ENCODE measurements at regions not wholly inside any gene's neighbourhood (a gene's known extent, or its start where the extent isn't known, plus 50 kb on each side); places are given as distances from the start of the nearest gene placed in this dataset.
"Not testable (repeated sequence)": the region's sequence is repeated elsewhere in the genome, so short reads cannot be mapped to it uniquely, and the experiment has no call there.

DNA sequence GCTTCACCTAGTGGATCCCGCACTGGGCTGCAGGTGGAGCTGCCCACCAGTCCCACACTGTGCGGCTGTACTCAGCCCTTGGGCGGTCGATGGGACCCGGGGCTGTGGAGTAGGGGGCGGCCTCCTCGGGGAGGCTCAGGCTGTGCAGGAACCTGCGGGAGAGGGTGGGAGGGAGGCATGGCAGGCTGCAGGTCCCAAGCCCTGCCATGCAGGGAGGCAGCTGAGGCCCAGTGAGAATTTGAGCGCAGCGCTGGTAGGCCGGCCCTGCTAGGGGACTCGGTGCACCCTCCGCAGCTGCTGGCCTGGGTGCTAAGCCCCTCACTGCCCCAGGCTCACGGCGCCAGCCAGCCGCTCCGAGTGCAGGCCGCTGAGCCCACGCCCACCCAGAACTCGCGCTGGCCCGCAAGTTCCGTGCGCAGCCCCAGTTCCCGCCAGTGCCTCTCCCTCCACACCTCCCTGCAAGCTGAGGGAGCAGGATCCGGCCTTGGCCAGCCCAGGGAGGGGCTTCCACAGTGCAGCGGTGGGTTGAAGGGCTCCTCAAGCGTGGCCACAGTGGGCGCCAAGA lies 1407.6 kb downstream of the EPHA7 start:
- no peak for DNase-seq (ENCODE audit: low read depth in 2 of 3, low spot score in 2 of 3)

- no peak for DNase-seq (ENCODE audit: low read depth in 2 of 3, low spot score in 2 of 3)
Observed at GRCh38 chr6:92008757-92009502, 1410.4 kb downstream of the EPHA7 start.

DNA sequence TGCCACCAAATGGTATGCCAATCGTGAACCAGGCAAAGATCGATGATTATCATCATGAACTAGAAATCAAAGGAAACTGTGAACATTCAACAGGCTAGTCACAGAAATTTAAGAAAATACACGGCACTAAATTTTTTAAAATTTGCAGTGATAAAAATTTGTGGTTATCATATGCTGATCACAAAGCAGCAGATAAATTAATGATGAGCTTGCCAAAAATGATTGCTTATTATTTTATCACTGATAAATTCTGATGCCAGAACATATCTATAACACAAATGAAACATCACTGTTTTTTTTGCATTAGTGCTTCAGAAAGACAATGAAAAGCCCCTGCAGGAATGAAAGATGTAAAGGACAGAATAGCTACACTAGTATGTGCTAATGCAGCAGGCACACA lies 1413.2 kb upstream of the MAP3K7 start:
- no peak for DNase-seq (ENCODE audit: low read depth in 2 of 3, low spot score in 2 of 3)

GRCh38 chr6:91994787-91995186 lies 1407.9 kb upstream of the MAP3K7 start:
- no peak for DNase-seq (ENCODE audit: low read depth in 2 of 3, low spot score in 2 of 3)

DNA sequence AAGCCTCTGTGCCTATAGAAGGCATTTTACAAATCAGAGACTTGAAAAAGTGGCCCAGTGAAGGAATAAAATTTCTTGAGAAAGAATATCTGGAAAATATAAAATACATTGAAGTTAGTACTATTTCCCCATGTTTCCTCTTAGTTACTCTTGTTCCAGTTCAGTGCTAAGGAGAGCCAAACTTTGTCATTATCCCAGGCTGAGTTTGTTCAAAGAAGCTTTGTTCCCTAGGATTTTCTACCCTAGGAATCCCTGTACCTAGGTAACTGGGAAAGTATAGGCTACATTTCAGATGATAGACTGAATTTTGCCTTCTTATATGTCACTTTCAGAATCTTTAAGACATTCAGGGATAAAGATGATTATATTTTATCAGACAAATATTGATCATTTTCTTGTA lies 1395.7 kb upstream of the MAP3K7 start:
- DNase-seq (ENCODE audit: low read depth in 2 of 3, low spot score in 2 of 3) = no peak

DNA sequence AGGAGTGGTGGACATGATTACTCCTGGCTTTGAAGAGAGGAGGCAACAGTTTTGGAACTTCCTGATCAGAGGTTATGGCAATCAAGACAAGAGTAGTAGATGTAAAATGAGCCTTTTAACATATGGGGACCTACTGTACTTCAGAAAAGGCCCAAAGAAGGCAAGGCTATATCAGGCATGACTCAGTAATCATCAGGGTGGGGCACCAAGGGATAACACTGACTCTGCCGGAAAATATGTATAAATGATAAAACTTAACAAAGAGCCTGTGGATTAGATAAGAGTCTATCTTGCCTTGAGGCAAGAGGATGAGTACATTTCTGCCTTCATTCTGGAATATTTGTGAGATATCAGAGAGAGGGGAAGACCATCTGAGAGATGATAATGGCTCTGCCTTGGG lies 1389.9 kb upstream of the MAP3K7 start:
- no peak for DNase-seq (ENCODE audit: low read depth in 2 of 3, low spot score in 2 of 3)

- no peak for DNase-seq (ENCODE audit: low read depth in 2 of 3, low spot score in 2 of 3)
Observed at GRCh38 chr6:91970700-91971099, 1383.8 kb upstream of the MAP3K7 start.

GRCh38 chr6:91965872-91966271 lies 1379.0 kb upstream of the MAP3K7 start:
- no peak for DNase-seq (ENCODE audit: low read depth in 2 of 3, low spot score in 2 of 3)

DNA sequence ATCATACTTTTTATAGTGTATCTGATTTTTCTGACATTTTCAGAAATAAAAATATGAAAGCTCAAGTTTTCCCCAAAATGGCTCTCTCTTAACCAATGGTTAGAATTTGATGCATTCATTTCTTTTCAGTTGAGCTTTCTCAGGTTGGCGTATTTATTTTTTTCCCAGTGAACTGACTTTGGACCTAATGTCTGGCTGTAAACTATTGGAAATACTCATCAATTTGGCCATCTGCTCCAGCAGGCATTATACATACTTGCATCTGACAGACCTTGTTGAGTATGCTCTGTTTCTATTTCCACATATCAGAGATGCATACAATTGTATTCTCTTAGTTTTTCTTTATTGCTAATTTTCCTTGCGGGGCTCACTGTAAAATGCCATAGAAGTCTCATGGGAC lies 1374.8 kb upstream of the MAP3K7 start:
- DNase-seq (ENCODE audit: low read depth in 2 of 3, low spot score in 2 of 3) = no peak

DNA sequence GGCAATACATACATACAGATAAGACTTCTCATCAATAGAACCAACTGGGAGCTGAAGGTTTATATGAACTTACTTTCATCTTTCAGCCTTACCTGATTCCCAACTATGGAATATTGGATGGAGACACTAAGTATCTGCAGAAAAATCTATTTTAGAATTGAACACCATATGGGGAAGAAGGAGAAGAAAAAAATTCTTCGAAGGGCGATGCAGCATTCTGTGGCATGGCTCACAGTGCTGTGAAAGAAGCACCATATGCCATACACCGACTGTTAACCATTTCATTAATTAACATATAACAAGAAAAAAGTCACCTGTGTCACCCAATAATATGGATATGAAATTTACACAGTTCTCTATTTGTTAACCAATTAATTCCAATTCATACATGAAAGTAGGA lies 1374.4 kb upstream of the MAP3K7 start:
- no peak for DNase-seq (ENCODE audit: low read depth in 2 of 3, low spot score in 2 of 3)

- DNase-seq (ENCODE audit: low read depth in 2 of 3, low spot score in 2 of 3) = no peak
Observed at GRCh38 chr6:91941838-91942237, 1355.0 kb upstream of the MAP3K7 start.

GRCh38 chr6:91940801-91941200 lies 1353.9 kb upstream of the MAP3K7 start:
- DNase-seq (ENCODE audit: low read depth in 2 of 3, low spot score in 2 of 3) = no peak

- no peak for DNase-seq (ENCODE audit: low read depth in 2 of 3, low spot score in 2 of 3)
Observed at GRCh38 chr6:91926827-91927226, 1340.0 kb upstream of the MAP3K7 start.

- no peak for DNase-seq (ENCODE audit: low read depth in 2 of 3, low spot score in 2 of 3)
Observed at GRCh38 chr6:91926361-91926760, 1339.5 kb upstream of the MAP3K7 start.

DNA sequence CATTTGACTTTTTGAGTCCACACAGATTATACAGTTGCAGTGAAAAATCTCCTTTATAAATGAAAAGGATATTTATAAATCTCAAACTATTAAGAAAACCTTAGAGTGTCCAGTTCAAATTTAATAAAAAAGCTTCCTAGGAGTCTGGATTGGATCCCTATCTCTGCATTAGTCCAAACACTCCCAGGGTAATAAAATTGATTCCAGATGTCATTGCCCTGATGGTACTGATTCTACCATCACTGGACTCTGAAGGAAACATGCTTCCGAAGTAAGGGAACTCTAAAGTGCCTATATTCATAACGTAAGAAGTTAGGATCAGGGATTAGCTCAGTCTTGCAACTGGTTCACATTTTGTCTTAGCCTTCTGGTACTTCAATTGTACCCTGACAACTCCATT lies 1325.1 kb upstream of the MAP3K7 start:
- DNase-seq (ENCODE audit: low read depth in 2 of 3, low spot score in 2 of 3) = no peak

DNA sequence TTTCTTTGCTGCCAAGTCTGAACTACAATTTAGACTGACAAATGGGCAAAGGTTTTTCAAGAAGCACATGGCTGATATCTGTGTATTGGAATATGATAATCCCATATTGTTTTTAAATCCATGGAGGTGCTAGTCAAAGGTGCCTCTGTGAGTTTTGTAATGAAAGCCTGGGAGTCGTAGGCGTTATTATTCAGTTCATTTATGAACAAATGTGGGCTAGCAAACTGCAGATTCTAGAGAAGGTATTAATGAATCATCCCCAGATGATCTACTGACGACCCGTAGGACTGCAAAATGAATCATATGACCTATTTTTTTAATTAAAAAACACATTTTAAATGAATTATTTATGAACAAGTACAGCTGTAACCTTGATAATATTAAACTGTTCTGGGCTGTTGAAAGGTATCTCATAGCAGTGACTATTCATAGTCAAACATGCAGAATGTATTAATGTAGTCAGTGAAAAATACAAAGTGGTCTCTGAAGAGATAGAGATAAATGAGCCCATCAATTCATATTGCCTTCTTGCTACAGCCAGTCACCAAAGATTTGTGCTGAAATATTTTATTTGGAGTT lies 1317.8 kb upstream of the MAP3K7 start:
- DNase-seq (ENCODE audit: low read depth in 2 of 3, low spot score in 2 of 3) = no peak

DNA sequence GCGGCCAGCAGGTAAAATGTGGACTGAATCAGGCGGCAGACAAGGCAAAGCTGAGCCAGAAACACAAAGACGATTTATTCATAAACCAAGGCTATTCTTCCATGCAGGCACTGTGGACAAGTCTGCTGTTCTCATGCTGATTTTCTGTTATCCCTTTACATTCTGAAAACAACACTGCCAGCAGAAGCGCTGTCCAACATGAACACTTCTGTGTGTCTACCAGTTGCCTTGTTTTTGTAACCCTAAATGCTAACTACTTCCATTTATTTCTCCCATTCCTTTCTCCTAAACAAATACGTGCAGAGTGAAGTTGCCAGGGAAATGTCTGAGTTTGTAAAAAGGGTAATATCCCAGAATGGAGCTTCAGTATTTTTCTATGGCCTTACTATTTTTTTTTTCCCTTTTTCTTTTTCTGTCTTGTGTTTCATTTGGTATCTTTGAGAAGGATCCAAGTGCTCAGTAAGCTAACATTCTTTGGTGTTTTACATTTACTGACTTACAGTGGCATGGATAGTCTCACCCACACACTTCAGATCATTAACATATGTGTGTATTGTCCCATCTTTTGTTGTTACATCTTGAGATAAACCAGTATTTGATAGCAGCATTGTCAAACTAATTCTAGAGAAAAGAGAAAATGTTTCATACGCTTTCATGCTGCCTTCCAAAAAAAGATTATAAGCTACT lies 1308.9 kb upstream of the MAP3K7 start:
- no peak for DNase-seq (ENCODE audit: low read depth in 2 of 3, low spot score in 2 of 3)

DNA sequence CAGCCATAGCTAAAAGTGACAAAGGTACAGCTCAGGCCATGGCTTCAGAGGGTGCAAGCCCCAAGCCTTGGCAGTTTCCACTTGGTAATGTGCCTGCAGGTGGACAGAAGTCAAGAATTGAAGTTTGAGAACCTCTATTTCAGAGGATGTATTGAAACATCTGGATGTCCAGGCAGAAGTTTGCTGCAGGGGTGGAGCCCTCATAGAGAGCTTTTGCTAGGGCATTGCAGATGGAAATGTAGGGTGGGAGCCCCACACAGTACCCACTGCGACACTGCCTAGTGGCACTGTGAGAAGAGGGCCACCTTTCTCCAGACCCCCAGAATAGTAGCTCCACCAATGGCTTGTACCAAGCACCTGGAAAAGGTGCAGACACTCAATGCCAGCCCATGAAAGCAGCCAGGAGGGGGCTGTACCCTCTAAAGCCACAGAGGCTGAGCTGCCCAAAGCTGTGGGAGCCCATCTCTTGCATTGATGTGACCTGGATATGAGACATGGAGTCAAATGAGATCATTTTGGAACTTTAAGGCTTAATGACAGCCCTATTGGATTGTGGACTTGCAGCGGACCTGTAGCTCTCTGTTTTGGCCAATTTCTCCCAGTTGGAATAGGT lies 1299.4 kb upstream of the MAP3K7 start:
- no peak for DNase-seq (ENCODE audit: low read depth in 2 of 3, low spot score in 2 of 3)

GRCh38 chr6:91881791-91882190 lies 1294.9 kb upstream of the MAP3K7 start:
- DNase-seq (ENCODE audit: low read depth in 2 of 3, low spot score in 2 of 3) = not testable (repeated sequence)

GRCh38 chr6:91879386-91879995 lies 1292.6 kb upstream of the MAP3K7 start:
- no peak for DNase-seq (ENCODE audit: low read depth in 2 of 3, low spot score in 2 of 3)

GRCh38 chr6:91877994-91878393 lies 1291.1 kb upstream of the MAP3K7 start:
- no peak for DNase-seq (ENCODE audit: low read depth in 2 of 3, low spot score in 2 of 3)
